ENCODE measurements at regions not wholly inside any gene's neighbourhood (a gene's known extent, or its start where the extent isn't known, plus 50 kb on each side); places are given as distances from the start of the nearest gene placed in this dataset.

DNA sequence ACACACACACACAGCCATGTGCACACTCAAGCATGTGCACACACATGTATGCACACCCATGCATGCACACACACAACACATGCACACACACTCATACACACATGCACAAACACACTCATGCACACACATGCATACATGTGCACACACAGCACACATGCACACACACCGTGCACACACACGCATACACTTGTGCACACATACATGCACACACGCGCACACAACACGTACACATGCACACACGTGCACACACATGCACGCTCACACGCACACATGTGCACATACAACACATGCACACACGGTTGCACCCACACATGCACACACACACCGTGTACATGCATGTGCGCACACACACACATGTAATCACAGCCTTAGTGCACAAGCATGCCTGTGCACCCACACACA, 230.4 kb upstream of the GSE1 start (continued):
- TF ChIP-seq AFF4 (CRISPR knock-in tag; IDR thresholded peaks at IDR 0.05), result no peak
- TF ChIP-seq KMT2A (CRISPR knock-in tag; IDR thresholded peaks at IDR 0.05), result no peak
- TF ChIP-seq FOXK1 (CRISPR knock-in tag; IDR thresholded peaks at IDR 0.05; ENCODE audit: borderline replicate concordance, low read depth), result no peak
- TF ChIP-seq KDM1A (CRISPR knock-in tag; IDR thresholded peaks at IDR 0.05), result no peak
- TF ChIP-seq NKX3-1 (CRISPR knock-in tag; IDR thresholded peaks at IDR 0.05), result no peak
- TF ChIP-seq FOXJ3 (CRISPR knock-in tag; IDR thresholded peaks at IDR 0.05; ENCODE audit: borderline replicate concordance), result no peak
- no peak for TF ChIP-seq ZNF550 (CRISPR knock-in tag; IDR thresholded peaks at IDR 0.05; ENCODE audit: borderline replicate concordance)
- TF ChIP-seq NFE2L2 (IDR thresholded peaks at IDR 0.05; ENCODE audit: low read length), result no peak
- TF ChIP-seq ELF4 (CRISPR knock-in tag; IDR thresholded peaks at IDR 0.05; ENCODE audit: borderline replicate concordance), result no peak
- TF ChIP-seq NFRKB (IDR thresholded peaks at IDR 0.05), result no peak
- TF ChIP-seq YY1 (IDR thresholded peaks at IDR 0.05; ENCODE audit: insufficient read depth, insufficient replicate concordance, low read depth, low read length), result no peak
